ENCODE measurements at regions not wholly inside any gene's neighbourhood (a gene's known extent, or its start where the extent isn't known, plus 50 kb on each side); places are given as distances from the start of the nearest gene placed in this dataset.
A peak's percentile ranks its signal among the peaks of the same experiment; 100 is the strongest.

DNA sequence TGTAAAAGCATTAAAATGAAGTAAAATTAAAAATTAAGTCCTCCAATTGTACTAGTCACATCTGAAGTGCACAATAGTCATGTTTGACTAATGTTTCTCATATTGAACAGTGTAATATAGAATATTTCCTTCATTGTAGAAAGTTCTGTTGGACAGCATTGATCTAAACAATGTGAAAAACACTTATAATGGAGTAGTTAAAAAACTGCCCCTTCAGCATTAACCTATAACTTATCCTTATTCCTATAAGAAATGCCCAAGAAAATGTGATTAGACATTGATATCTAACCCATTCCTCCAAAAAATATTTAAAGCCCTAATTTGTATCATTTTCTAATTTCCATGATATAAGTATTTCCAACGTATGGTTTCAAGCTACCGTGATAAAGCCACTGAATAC is 210.7 kb downstream of the RASSF9 start:
- peak overlapping the region; percentile 56; the same call in 1 of the 2 replicates for H3K4me2 ChIP-seq
- no peaks in the 10 kb centered on the region for H3K27me3 ChIP-seq (ENCODE audit: insufficient read depth)
- H3K79me2 ChIP-seq (ENCODE audit: insufficient read depth) = no peaks in the 10 kb centered on the region
- no peaks in the 10 kb centered on the region for H3K36me3 ChIP-seq (replicated peaks in 1 of 2; ENCODE audit: control insufficient read depth in 1 of 2, insufficient read depth in 2 of 2, low read length in 1 of 2)
- H2AFZ ChIP-seq (ENCODE audit: low read depth) = no peak overlapping the region
- H3K27ac ChIP-seq (ENCODE audit: low read depth in 2 of 2, low read length in 1 of 2) = peak overlapping the region in 1 of 2 experiments; percentile 78; a peak in 1 of 4 replicates
- TF ChIP-seq, protein P1, sequence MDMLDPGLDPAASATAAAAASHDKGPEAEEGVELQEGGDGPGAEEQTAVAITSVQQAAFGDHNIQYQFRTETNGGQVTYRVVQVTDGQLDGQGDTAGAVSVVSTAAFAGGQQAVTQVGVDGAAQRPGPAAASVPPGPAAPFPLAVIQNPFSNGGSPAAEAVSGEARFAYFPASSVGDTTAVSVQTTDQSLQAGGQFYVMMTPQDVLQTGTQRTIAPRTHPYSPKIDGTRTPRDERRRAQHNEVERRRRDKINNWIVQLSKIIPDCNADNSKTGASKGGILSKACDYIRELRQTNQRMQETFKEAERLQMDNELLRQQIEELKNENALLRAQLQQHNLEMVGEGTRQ (IDR thresholded peaks at IDR 0.05; ENCODE audit: borderline replicate concordance, low read depth, low read length) = no peak
- TF ChIP-seq YY1 (IDR thresholded peaks at IDR 0.05; ENCODE audit: low read depth) = no peak
- no peak for TF ChIP-seq POLR2AphosphoS5 (IDR thresholded peaks at IDR 0.05; ENCODE audit: low read depth, low read length)
- no peak for TF ChIP-seq JUND (IDR thresholded peaks at IDR 0.05)
- TF ChIP-seq FOXJ3 (CRISPR knock-in tag; IDR thresholded peaks at IDR 0.05) = no peak
- TF ChIP-seq, protein P2, sequence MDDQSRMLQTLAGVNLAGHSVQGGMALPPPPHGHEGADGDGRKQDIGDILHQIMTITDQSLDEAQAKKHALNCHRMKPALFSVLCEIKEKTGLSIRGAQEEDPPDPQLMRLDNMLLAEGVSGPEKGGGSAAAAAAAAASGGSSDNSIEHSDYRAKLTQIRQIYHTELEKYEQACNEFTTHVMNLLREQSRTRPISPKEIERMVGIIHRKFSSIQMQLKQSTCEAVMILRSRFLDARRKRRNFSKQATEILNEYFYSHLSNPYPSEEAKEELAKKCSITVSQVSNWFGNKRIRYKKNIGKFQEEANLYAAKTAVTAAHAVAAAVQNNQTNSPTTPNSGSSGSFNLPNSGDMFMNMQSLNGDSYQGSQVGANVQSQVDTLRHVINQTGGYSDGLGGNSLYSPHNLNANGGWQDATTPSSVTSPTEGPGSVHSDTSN (IDR thresholded peaks at IDR 0.05) = no peak
- no peak for DNase-seq
- H3K9me2 ChIP-seq = no peaks in the 10 kb centered on the region
- H3K9me3 ChIP-seq = no peaks in the 10 kb centered on the region
- ChIA-PET CTCF (no interaction called here), POLR2A (no interaction called here)
- no peaks in the 10 kb centered on the region for H4K20me1 ChIP-seq (ENCODE audit: insufficient read depth)
- H3K4me3 ChIP-seq (ENCODE audit: low read depth in 2 of 2, low read length in 1 of 2) = no peak overlapping the region
- H3K9ac ChIP-seq = no peak overlapping the region
- peaks cover 0 to 20% of the 10 kb centered on the region in 2 experiments; a peak in 2 of 4 replicates for H3K4me1 ChIP-seq (ENCODE audit: control insufficient read depth in 1 of 2, insufficient read depth in 2 of 2, low read depth in 1 of 2, low read length in 1 of 2)
- 60% methylated on average over 2 of the region's 2 CpGs for WGBS (ENCODE audit: low lambda C conversion rate)
- H3F3A ChIP-seq (replicated peaks; ENCODE audit: insufficient read depth) = peaks cover 24% of the 10 kb centered on the region

DNA sequence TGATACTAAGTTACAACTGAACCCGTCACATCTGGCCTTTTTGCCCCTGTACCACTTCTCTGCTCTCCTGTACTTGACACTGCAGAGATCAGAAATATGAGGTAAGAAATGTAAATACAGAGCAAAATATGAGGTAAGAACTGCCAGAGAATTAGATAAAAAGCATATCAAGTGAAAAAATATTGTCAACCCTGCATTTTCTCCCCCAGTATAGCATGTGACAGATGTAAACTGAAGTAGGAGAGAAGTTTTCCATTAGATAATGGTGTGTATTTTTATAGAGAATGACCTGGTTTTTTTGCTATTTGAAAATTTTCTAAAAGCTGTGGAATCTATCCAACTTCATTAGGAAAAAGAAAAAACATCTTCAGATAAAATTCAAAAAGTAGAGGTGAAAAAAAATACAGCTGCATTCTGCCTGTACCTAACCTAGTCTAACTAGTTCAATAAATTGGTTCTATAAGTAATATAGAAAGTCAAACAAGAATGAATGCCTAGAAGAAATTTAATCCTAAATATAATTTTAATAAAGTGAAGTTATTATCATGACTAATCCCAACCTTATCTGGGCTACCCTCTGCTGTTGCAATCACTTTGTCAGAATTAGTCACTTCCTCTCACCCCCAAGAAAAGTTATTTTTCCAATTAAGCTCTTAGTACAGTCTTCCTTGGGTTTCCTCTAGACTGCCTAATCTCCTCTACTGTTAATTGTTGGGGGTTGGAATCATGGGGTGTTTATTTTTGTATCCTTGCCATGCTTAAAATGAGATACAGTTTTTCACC is 210.0 kb downstream of the RASSF9 start:
- Histone ChIP-seq H3K4me1 (ENCODE audit: control insufficient read depth in 1 of 2, insufficient read depth in 2 of 2, low read depth in 1 of 2, low read length in 1 of 2) (peaks cover 0 to 20% of the 10 kb centered on the region in 2 experiments; a peak in 2 of 4 replicates), H4K20me1 (ENCODE audit: insufficient read depth) (no peaks in the 10 kb centered on the region), H3K9me2 (no peaks in the 10 kb centered on the region), H3K79me2 (ENCODE audit: insufficient read depth) (no peaks in the 10 kb centered on the region), H3K9ac (no peak overlapping the region; the same call in 1 of the 2 replicates), H2AFZ (ENCODE audit: low read depth) (0 out of 2 replicates have a peak overlapping the region, but pooled peaks have one; percentile 40), H3K27ac (ENCODE audit: low read depth in 2 of 2, low read length in 1 of 2) (peak overlapping the region in 1 of 2 experiments; percentile 78; a peak in 2 of 4 replicates), H3K4me2 (peak overlapping the region; percentile 56), H3F3A (replicated peaks; ENCODE audit: insufficient read depth) (peaks cover 24% of the 10 kb centered on the region), H3K36me3 (replicated peaks in 1 of 2; ENCODE audit: control insufficient read depth in 1 of 2, insufficient read depth in 2 of 2, low read length in 1 of 2) (no peaks in the 10 kb centered on the region), H3K4me3 (ENCODE audit: low read depth in 2 of 2, low read length in 1 of 2) (no peak overlapping the region), H3K9me3 (no peaks in the 10 kb centered on the region), H3K27me3 (ENCODE audit: insufficient read depth) (no peaks in the 10 kb centered on the region)
- no peak for DNase-seq
- WGBS (ENCODE audit: low lambda C conversion rate) = 87% methylated on average over 1 of the region's 1 CpG
- CTCF ChIA-PET = no interaction called here
- POLR2A ChIA-PET = no interaction called here
- no peak for TF ChIP-seq RCOR1 (IDR thresholded peaks at IDR 0.05; ENCODE audit: low read length)
- TF ChIP-seq, protein P3, sequence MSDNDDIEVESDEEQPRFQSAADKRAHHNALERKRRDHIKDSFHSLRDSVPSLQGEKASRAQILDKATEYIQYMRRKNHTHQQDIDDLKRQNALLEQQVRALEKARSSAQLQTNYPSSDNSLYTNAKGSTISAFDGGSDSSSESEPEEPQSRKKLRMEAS (IDR thresholded peaks at IDR 0.05; ENCODE audit: low read depth) = no peak
- TF ChIP-seq, protein P1 (IDR thresholded peaks at IDR 0.05; ENCODE audit: borderline replicate concordance, low read depth, low read length) = no peak
- TF ChIP-seq YY1 (IDR thresholded peaks at IDR 0.05; ENCODE audit: low read depth) = no peak
- TF ChIP-seq CHD2 (IDR thresholded peaks at IDR 0.05; ENCODE audit: low read length, partially characterized antibody) = no peak
- peak in 1 of 2 experiments; percentile 89; a peak in 2 of 4 replicates for TF ChIP-seq EP300 (IDR thresholded peaks at IDR 0.05; ENCODE audit: borderline replicate concordance in 1 of 2, low read depth in 1 of 2, low read length in 1 of 2)
- no peak for TF ChIP-seq GATA2 (CRISPR knock-in tag; IDR thresholded peaks at IDR 0.05)
- TF ChIP-seq RAD21 (IDR thresholded peaks at IDR 0.05; ENCODE audit: low read length) = no peak
- TF ChIP-seq, protein P4, sequence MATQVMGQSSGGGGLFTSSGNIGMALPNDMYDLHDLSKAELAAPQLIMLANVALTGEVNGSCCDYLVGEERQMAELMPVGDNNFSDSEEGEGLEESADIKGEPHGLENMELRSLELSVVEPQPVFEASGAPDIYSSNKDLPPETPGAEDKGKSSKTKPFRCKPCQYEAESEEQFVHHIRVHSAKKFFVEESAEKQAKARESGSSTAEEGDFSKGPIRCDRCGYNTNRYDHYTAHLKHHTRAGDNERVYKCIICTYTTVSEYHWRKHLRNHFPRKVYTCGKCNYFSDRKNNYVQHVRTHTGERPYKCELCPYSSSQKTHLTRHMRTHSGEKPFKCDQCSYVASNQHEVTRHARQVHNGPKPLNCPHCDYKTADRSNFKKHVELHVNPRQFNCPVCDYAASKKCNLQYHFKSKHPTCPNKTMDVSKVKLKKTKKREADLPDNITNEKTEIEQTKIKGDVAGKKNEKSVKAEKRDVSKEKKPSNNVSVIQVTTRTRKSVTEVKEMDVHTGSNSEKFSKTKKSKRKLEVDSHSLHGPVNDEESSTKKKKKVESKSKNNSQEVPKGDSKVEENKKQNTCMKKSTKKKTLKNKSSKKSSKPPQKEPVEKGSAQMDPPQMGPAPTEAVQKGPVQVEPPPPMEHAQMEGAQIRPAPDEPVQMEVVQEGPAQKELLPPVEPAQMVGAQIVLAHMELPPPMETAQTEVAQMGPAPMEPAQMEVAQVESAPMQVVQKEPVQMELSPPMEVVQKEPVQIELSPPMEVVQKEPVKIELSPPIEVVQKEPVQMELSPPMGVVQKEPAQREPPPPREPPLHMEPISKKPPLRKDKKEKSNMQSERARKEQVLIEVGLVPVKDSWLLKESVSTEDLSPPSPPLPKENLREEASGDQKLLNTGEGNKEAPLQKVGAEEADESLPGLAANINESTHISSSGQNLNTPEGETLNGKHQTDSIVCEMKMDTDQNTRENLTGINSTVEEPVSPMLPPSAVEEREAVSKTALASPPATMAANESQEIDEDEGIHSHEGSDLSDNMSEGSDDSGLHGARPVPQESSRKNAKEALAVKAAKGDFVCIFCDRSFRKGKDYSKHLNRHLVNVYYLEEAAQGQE (IDR thresholded peaks at IDR 0.05; ENCODE audit: low read depth, low read length) = no peak
- peak; percentile 63; the same call in 1 of the 2 replicates for TF ChIP-seq NFIC (IDR thresholded peaks at IDR 0.05; ENCODE audit: borderline replicate concordance)
- no peak for TF ChIP-seq SIN3A (IDR thresholded peaks at IDR 0.05; ENCODE audit: borderline replicate concordance, low read depth, low read length)
- TF ChIP-seq TAF1 (IDR thresholded peaks at IDR 0.05; ENCODE audit: borderline replicate concordance, low read depth, low read length) = no peak
- TF ChIP-seq, protein P5, sequence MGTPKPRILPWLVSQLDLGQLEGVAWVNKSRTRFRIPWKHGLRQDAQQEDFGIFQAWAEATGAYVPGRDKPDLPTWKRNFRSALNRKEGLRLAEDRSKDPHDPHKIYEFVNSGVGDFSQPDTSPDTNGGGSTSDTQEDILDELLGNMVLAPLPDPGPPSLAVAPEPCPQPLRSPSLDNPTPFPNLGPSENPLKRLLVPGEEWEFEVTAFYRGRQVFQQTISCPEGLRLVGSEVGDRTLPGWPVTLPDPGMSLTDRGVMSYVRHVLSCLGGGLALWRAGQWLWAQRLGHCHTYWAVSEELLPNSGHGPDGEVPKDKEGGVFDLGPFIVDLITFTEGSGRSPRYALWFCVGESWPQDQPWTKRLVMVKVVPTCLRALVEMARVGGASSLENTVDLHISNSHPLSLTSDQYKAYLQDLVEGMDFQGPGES (IDR thresholded peaks at IDR 0.05; ENCODE audit: low read depth, low read length) = no peak
